Ishikawa (cell line): ENCODE measurements at regions not wholly inside any gene's neighbourhood (a gene's known extent, or its start where the extent isn't known, plus 50 kb on each side); places are given as distances from the start of the nearest gene placed in this dataset.

Experiments
- CEBPB ChIP-seq: IDR thresholded peaks from 2 replicates; pipeline ENCODE4 v1.6.1; 2012
- CREB1 ChIP-seq: IDR thresholded peaks from 2 replicates; pipeline ENCODE4 v1.6.1; 2012; ENCODE audit warnings: low read depth
- EGR1 ChIP-seq: IDR thresholded peaks from 2 replicates; pipeline ENCODE4 v1.6.1; 2012
- EP300 ChIP-seq: IDR thresholded peaks from 2 replicates; pipeline ENCODE4 v1.6.1; 2012; ENCODE audit warnings: borderline replicate concordance
- FOXM1 ChIP-seq: IDR thresholded peaks from 2 replicates; pipeline ENCODE4 v1.6.1; 2012; ENCODE audit warnings: low read depth, borderline replicate concordance
- NFIC ChIP-seq: IDR thresholded peaks from 2 replicates; pipeline ENCODE4 v1.6.1; 2012
- RAD21 ChIP-seq: IDR thresholded peaks from 2 replicates; pipeline ENCODE4 v1.6.1; 2012; ENCODE audit warnings: low read depth
- TAF1 ChIP-seq: IDR thresholded peaks from 2 replicates; pipeline ENCODE4 v1.6.1; 2012; ENCODE audit warnings: low read depth, mild to moderate bottlenecking
- TCF12 ChIP-seq: IDR thresholded peaks from 2 replicates; pipeline ENCODE4 v1.6.1; 2012; ENCODE audit warnings: low read depth
- TEAD4 ChIP-seq: IDR thresholded peaks from 2 replicates; pipeline ENCODE4 v1.6.1; 2012
- YY1 ChIP-seq: IDR thresholded peaks from 2 replicates; pipeline ENCODE4 v1.6.1; 2012; ENCODE audit warnings: low read depth
- ZBTB7A ChIP-seq: IDR thresholded peaks from 2 replicates; pipeline ENCODE4 v1.6.1; 2012; ENCODE audit warnings: low read depth
- TF ChIP-seq, protein P1 (sequence below): IDR thresholded peaks from 2 replicates; pipeline ENCODE4 v1.6.1; 2012
- TF ChIP-seq, protein P2 (sequence below): IDR thresholded peaks from 2 replicates; pipeline ENCODE4 v1.6.1; 2012; ENCODE audit warnings: low read depth, mild to moderate bottlenecking
- TF ChIP-seq, protein P3 (sequence below): IDR thresholded peaks from 2 replicates; pipeline ENCODE4 v1.6.1; 2012

DNA sequence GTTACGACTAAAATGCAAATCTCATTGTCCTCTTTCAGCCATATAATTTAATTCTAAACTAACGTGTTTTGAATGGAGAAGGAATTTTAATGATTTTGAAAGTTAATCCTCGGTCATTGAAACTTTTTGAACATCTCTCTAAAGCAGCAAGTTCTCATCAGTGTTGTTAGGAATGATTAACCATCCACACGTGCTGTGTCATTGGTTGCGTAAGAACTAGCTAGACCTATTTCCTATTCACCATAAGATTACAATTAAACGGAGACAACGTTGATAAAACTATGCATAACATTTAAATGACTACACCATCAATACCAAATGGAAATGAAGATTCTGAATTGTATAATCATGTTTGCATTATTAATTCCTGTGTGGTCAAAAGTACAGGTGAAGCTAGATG lies 155.6 kb upstream of the IRS2 start:
- no peak for TF ChIP-seq RAD21
- no peak for TF ChIP-seq TAF1
- TF ChIP-seq YY1 = no peak
- no peak for TF ChIP-seq TCF12
- TF ChIP-seq, protein P1, sequence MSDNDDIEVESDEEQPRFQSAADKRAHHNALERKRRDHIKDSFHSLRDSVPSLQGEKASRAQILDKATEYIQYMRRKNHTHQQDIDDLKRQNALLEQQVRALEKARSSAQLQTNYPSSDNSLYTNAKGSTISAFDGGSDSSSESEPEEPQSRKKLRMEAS = no peak
- TF ChIP-seq, protein P2, sequence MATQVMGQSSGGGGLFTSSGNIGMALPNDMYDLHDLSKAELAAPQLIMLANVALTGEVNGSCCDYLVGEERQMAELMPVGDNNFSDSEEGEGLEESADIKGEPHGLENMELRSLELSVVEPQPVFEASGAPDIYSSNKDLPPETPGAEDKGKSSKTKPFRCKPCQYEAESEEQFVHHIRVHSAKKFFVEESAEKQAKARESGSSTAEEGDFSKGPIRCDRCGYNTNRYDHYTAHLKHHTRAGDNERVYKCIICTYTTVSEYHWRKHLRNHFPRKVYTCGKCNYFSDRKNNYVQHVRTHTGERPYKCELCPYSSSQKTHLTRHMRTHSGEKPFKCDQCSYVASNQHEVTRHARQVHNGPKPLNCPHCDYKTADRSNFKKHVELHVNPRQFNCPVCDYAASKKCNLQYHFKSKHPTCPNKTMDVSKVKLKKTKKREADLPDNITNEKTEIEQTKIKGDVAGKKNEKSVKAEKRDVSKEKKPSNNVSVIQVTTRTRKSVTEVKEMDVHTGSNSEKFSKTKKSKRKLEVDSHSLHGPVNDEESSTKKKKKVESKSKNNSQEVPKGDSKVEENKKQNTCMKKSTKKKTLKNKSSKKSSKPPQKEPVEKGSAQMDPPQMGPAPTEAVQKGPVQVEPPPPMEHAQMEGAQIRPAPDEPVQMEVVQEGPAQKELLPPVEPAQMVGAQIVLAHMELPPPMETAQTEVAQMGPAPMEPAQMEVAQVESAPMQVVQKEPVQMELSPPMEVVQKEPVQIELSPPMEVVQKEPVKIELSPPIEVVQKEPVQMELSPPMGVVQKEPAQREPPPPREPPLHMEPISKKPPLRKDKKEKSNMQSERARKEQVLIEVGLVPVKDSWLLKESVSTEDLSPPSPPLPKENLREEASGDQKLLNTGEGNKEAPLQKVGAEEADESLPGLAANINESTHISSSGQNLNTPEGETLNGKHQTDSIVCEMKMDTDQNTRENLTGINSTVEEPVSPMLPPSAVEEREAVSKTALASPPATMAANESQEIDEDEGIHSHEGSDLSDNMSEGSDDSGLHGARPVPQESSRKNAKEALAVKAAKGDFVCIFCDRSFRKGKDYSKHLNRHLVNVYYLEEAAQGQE = no peak
- no peak for TF ChIP-seq CREB1
- TF ChIP-seq FOXM1 = no peak

DNA sequence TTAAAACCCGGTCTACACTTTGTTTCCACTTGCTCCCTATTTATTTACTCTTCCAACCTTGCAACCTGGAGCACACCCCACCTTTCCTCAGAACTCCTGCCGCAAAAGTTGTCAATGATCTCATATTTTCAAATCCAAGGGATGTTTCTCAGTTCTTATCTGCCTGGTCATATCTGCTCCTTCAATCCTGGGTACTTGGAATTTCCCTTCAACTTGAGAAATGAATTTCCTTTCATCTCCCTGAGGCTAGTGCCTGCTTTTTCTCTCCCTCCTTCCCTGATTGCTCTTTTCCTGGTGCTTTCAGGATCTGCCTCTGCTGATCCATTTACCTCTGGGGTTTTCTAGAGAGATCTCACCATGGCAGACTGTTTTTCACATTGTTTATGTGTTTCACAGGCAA lies 154.8 kb upstream of the IRS2 start:
- TF ChIP-seq EGR1 (no peak), TCF12 (no peak), NFIC (no peak), TAF1 (no peak), ZBTB7A (no peak), YY1 (no peak), FOXM1 (no peak), EP300 (no peak), CEBPB (no peak), TEAD4 (no peak)
- TF ChIP-seq, protein P1 = no peak
- TF ChIP-seq, protein P3, sequence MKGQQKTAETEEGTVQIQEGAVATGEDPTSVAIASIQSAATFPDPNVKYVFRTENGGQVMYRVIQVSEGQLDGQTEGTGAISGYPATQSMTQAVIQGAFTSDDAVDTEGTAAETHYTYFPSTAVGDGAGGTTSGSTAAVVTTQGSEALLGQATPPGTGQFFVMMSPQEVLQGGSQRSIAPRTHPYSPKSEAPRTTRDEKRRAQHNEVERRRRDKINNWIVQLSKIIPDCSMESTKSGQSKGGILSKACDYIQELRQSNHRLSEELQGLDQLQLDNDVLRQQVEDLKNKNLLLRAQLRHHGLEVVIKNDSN = no peak
- TF ChIP-seq, protein P2 = no peak

DNA sequence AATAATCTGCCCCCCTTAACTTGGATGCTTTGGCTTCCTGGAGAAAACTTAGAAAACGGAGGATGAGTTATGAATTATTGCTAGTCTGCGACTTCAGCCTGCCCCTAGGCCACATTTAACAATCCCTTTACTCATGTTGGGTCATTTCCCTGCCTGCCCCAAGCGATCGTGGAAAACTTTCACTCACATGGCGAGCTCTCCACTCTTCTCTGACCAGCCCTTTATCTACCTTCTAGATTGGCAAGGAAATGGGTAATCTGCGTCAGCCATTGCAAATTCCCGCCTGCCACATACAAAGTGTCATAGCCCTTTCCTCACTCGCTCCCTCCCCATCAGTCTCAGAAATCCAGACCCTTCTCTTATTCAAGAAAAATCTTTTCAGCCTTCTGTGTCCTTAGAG lies 154.3 kb upstream of the IRS2 start:
- TF ChIP-seq TCF12 = no peak
- TF ChIP-seq EP300 = no peak
- TF ChIP-seq, protein P3 = no peak
- TF ChIP-seq TEAD4 = no peak
- no peak for TF ChIP-seq FOXM1
- TF ChIP-seq RAD21 = no peak
- no peak for TF ChIP-seq ZBTB7A
- TF ChIP-seq, protein P1 = no peak
- no peak for TF ChIP-seq CEBPB

DNA sequence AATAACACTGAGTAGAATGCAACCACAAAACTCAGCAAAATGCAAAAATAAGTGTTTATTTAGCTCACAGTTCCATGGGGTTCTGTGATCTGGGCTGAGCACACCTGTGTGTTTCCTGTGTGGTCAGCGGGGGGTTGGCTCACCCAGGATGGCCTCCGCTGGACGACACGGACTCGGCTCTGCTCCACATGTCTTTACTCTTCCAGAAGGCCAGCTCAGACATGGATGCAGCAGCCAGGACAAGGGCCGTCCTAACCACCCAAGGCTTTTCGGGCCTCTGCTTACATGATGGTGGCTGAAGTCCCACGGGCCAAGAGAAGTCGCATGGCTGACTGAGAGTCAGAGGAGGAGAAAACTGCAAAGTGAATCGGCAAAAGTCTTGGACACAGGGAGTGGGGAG lies 153.5 kb upstream of the IRS2 start:
- no peak for TF ChIP-seq EP300
- no peak for TF ChIP-seq EGR1
- TF ChIP-seq, protein P3 = no peak
- TF ChIP-seq, protein P2 = no peak
- no peak for TF ChIP-seq TEAD4
- TF ChIP-seq, protein P1 = no peak
- TF ChIP-seq YY1 = no peak
- no peak for TF ChIP-seq NFIC
- no peak for TF ChIP-seq CREB1
- no peak for TF ChIP-seq CEBPB
- no peak for TF ChIP-seq ZBTB7A
- TF ChIP-seq TCF12 = no peak
